ENCODE measurements at regions not wholly inside any gene's neighbourhood (a gene's known extent, or its start where the extent isn't known, plus 50 kb on each side); places are given as distances from the start of the nearest gene placed in this dataset.

DNA sequence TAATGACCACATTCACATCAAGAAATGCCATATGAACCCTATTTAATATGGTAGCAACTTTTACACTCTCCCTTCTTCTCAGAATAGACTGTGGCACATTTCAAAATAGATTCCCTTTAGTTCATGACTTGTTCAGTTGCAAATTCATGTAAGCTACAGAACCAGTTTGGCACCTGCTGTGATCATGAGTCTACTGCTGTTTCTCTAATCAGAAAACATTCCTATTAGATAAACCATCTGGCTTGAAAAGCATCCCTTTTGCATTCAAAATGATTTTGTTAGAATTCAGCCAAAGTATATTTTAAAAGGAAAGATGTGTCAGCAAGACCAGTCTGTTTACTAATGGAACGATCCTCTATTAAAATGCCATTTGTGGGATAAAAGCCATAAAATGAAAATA is 304.4 kb downstream of the BCHE start:
- Histone ChIP-seq H2AK5ac (ENCODE audit: low read length) (no peak overlapping the region), H2BK12ac (ENCODE audit: low read length) (no peak overlapping the region), H2BK5ac (ENCODE audit: low read depth, low read length, poor library complexity) (no peak overlapping the region), H3K9me3 (ENCODE audit: insufficient read depth, low read depth, low read length) (no peaks in the 10 kb centered on the region), H2AFZ (ENCODE audit: insufficient read depth, low read length, poor library complexity) (no peak overlapping the region), H4K8ac (ENCODE audit: low read depth, low read length) (no peak overlapping the region), H3K79me1 (ENCODE audit: low read length) (no peaks in the 10 kb centered on the region), H4K91ac (ENCODE audit: low read depth, low read length) (no peak overlapping the region), H3K14ac (ENCODE audit: low read length) (no peak overlapping the region), H3K4ac (ENCODE audit: low read depth, low read length) (no peak overlapping the region), H3K9ac (ENCODE audit: low read length) (no peak overlapping the region), H3K36me3 (ENCODE audit: control insufficient read depth in 1 of 2, insufficient read depth in 2 of 2, low read length in 2 of 2) (no peaks in the 10 kb centered on the region), H4K12ac (ENCODE audit: low read depth, low read length) (no peak overlapping the region), H3K4me3 (ENCODE audit: low read depth, low read length) (no peak overlapping the region), H3K27me3 (ENCODE audit: insufficient read depth, low read length) (no peaks in the 10 kb centered on the region), H3K4me2 (ENCODE audit: low read length) (no peak overlapping the region), H3K79me2 (ENCODE audit: control insufficient read depth, insufficient read depth, low read length, poor library complexity) (no peaks in the 10 kb centered on the region), H3K4me1 (ENCODE audit: control insufficient read depth in 1 of 2, insufficient read depth in 2 of 2, low read length in 2 of 2) (no peaks in the 10 kb centered on the region), H3K27ac (ENCODE audit: low read depth, low read length) (no peak overlapping the region), H2BK120ac (ENCODE audit: insufficient read depth, low read length, poor library complexity) (no peak overlapping the region), H3K18ac (ENCODE audit: low read length) (no peak overlapping the region), H3K23ac (ENCODE audit: low read length) (no peak overlapping the region)
- WGBS (ENCODE audit: extremely low coverage, insufficient coverage, insufficient read length) = no CpG with 5 or more reads among the region's 1 CpG
- DNase-seq = peak in 1 of 2 donors; percentile 4

DNA sequence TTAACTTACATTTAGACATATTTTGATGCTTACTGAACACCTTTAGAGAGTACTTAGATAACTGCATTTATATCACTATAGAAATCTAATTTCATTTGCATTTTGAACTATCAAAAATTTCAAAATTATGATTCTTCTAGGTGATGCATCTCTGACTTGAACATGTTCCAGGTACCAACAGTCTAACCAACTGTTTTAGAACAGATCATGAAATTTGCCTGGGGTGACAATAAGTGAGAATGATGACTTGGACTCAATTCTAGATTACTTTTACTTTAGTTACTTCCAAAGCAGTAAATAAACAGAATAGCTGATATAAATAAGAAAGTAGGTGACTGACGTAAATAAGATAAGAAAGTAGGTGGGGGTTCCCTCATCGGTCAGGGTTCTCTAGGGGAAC is 307.8 kb downstream of the BCHE start:
- Histone ChIP-seq H3K4me3 (ENCODE audit: low read depth, low read length) (no peak overlapping the region), H3K9me3 (ENCODE audit: insufficient read depth, low read depth, low read length) (no peaks in the 10 kb centered on the region), H3K18ac (ENCODE audit: low read length) (no peak overlapping the region), H3K23ac (ENCODE audit: low read length) (no peak overlapping the region), H3K36me3 (ENCODE audit: control insufficient read depth in 1 of 2, insufficient read depth in 2 of 2, low read length in 2 of 2) (no peaks in the 10 kb centered on the region), H4K8ac (ENCODE audit: low read depth, low read length) (no peak overlapping the region), H4K91ac (ENCODE audit: low read depth, low read length) (no peak overlapping the region), H2BK5ac (ENCODE audit: low read depth, low read length, poor library complexity) (no peak overlapping the region), H3K79me2 (ENCODE audit: control insufficient read depth, insufficient read depth, low read length, poor library complexity) (no peaks in the 10 kb centered on the region), H2BK12ac (ENCODE audit: low read length) (no peak overlapping the region), H3K27ac (ENCODE audit: low read depth, low read length) (no peak overlapping the region), H4K12ac (ENCODE audit: low read depth, low read length) (no peak overlapping the region), H3K9ac (ENCODE audit: low read length) (no peak overlapping the region), H2AK5ac (ENCODE audit: low read length) (no peak overlapping the region), H3K4me2 (ENCODE audit: low read length) (no peak overlapping the region), H3K4ac (ENCODE audit: low read depth, low read length) (no peak overlapping the region), H2BK120ac (ENCODE audit: insufficient read depth, low read length, poor library complexity) (no peak overlapping the region), H3K27me3 (ENCODE audit: insufficient read depth, low read length) (no peaks in the 10 kb centered on the region), H3K4me1 (ENCODE audit: control insufficient read depth in 1 of 2, insufficient read depth in 2 of 2, low read length in 2 of 2) (no peaks in the 10 kb centered on the region), H2AFZ (ENCODE audit: insufficient read depth, low read length, poor library complexity) (no peak overlapping the region), H3K79me1 (ENCODE audit: low read length) (no peaks in the 10 kb centered on the region), H3K14ac (ENCODE audit: low read length) (no peak overlapping the region)
- WGBS (ENCODE audit: extremely low coverage, insufficient coverage, insufficient read length) = no CpG with 5 or more reads among the region's 2 CpGs
- no peak for DNase-seq

DNA sequence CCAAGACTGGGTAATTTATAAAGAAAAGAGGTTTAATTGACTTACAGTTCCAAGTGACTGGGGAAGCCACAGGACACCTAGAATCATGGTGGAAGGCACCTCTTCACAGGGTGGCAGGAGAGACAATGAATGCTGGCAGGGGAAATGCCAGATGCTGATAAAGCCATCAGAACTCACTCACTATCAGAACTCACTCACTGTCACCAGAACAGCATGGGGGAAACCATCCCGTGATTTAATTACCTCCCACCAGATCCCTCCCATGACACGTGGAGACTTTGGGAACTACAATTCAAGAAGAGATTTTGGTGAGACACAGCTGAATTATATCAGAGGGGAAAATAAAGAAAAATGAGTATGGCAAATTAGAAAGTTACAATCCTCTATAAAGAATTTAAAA is 310.9 kb downstream of the BCHE start:
- Histone ChIP-seq H3K18ac (ENCODE audit: low read length) (no peak overlapping the region), H2BK12ac (ENCODE audit: low read length) (no peak overlapping the region), H3K4me2 (ENCODE audit: low read length) (no peak overlapping the region), H2AK5ac (ENCODE audit: low read length) (no peak overlapping the region), H3K36me3 (ENCODE audit: control insufficient read depth in 1 of 2, insufficient read depth in 2 of 2, low read length in 2 of 2) (no peaks in the 10 kb centered on the region), H3K4me3 (ENCODE audit: low read depth, low read length) (no peak overlapping the region), H3K79me2 (ENCODE audit: control insufficient read depth, insufficient read depth, low read length, poor library complexity) (no peaks in the 10 kb centered on the region), H3K4me1 (ENCODE audit: control insufficient read depth in 1 of 2, insufficient read depth in 2 of 2, low read length in 2 of 2) (no peaks in the 10 kb centered on the region), H2AFZ (ENCODE audit: insufficient read depth, low read length, poor library complexity) (no peak overlapping the region), H3K23ac (ENCODE audit: low read length) (no peak overlapping the region), H4K91ac (ENCODE audit: low read depth, low read length) (no peak overlapping the region), H3K9me3 (ENCODE audit: insufficient read depth, low read depth, low read length) (no peaks in the 10 kb centered on the region), H4K8ac (ENCODE audit: low read depth, low read length) (no peak overlapping the region), H2BK120ac (ENCODE audit: insufficient read depth, low read length, poor library complexity) (no peak overlapping the region), H4K12ac (ENCODE audit: low read depth, low read length) (no peak overlapping the region), H3K14ac (ENCODE audit: low read length) (no peak overlapping the region), H2BK5ac (ENCODE audit: low read depth, low read length, poor library complexity) (no peak overlapping the region), H3K79me1 (ENCODE audit: low read length) (no peaks in the 10 kb centered on the region), H3K9ac (ENCODE audit: low read length) (no peak overlapping the region), H3K27me3 (ENCODE audit: insufficient read depth, low read length) (no peaks in the 10 kb centered on the region), H3K4ac (ENCODE audit: low read depth, low read length) (no peak overlapping the region), H3K27ac (ENCODE audit: low read depth, low read length) (no peak overlapping the region)
- DNase-seq = no peak
- no CpG with 5 or more reads among the region's 2 CpGs for WGBS (ENCODE audit: extremely low coverage, insufficient coverage, insufficient read length)

DNA sequence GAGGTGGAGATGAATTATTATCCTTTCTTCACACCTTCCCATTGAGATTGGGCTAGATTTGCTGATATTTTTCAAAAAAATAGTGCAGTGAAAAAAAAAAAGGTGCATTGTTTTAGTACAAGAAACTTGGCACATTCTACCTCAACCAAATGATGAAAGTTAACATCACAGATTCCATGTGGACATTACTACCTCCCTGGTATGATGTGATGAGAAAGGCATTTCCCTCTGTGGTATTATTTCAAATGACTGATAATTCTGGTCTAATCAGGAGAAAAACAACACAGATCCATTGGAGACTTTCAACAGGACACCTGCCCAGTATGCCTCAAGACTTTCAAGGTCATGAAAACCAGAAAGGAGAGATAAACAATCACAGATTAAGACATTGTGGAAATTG is 313.4 kb downstream of the BCHE start:
- no peak overlapping the region for H4K12ac ChIP-seq (ENCODE audit: low read depth, low read length)
- no peak overlapping the region for H2BK5ac ChIP-seq (ENCODE audit: low read depth, low read length, poor library complexity)
- no peaks in the 10 kb centered on the region for H3K79me2 ChIP-seq (ENCODE audit: control insufficient read depth, insufficient read depth, low read length, poor library complexity)
- H3K27ac ChIP-seq (ENCODE audit: low read depth, low read length) = no peak overlapping the region
- no peak overlapping the region for H3K14ac ChIP-seq (ENCODE audit: low read length)
- no peak overlapping the region for H3K4ac ChIP-seq (ENCODE audit: low read depth, low read length)
- no peaks in the 10 kb centered on the region for H3K9me3 ChIP-seq (ENCODE audit: insufficient read depth, low read depth, low read length)
- DNase-seq = no peak
- no peak overlapping the region for H2AFZ ChIP-seq (ENCODE audit: insufficient read depth, low read length, poor library complexity)
- H4K8ac ChIP-seq (ENCODE audit: low read depth, low read length) = no peak overlapping the region
- H3K4me1 ChIP-seq (ENCODE audit: control insufficient read depth in 1 of 2, insufficient read depth in 2 of 2, low read length in 2 of 2) = no peaks in the 10 kb centered on the region
- H3K27me3 ChIP-seq (ENCODE audit: insufficient read depth, low read length) = no peaks in the 10 kb centered on the region
- no peak overlapping the region for H2BK120ac ChIP-seq (ENCODE audit: insufficient read depth, low read length, poor library complexity)
- no peak overlapping the region for H3K4me2 ChIP-seq (ENCODE audit: low read length)
- H4K91ac ChIP-seq (ENCODE audit: low read depth, low read length) = no peak overlapping the region
- no peaks in the 10 kb centered on the region for H3K79me1 ChIP-seq (ENCODE audit: low read length)
- no peaks in the 10 kb centered on the region for H3K36me3 ChIP-seq (ENCODE audit: control insufficient read depth in 1 of 2, insufficient read depth in 2 of 2, low read length in 2 of 2)
- no peak overlapping the region for H2BK12ac ChIP-seq (ENCODE audit: low read length)
- no peak overlapping the region for H3K23ac ChIP-seq (ENCODE audit: low read length)
- no peak overlapping the region for H2AK5ac ChIP-seq (ENCODE audit: low read length)
- H3K4me3 ChIP-seq (ENCODE audit: low read depth, low read length) = no peak overlapping the region
- H3K9ac ChIP-seq (ENCODE audit: low read length) = no peak overlapping the region
- H3K18ac ChIP-seq (ENCODE audit: low read length) = no peak overlapping the region

DNA sequence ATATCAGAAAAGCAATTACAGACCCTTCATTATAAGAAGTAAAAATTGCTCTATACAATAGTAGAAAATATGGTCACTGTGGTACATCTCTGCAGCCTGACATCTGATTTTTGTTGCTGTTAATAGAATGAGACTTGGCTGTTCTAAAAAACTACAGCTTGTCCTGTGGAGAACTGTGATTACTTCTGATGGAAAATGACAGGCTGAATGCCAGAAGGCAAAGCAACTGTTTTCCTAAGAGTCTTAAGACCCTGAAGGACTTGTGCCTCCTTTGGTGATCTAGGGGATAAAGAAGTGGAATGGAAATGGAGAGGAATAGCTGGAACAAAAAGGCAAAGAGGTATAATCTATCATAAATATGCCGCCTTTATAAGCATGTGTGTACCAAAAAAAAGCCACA is 314.8 kb downstream of the BCHE start:
- DNase-seq = no peak

More for the DNA sequence above, 314.8 kb downstream of the BCHE start:
- H4K8ac ChIP-seq (ENCODE audit: low read depth, low read length) = no peak overlapping the region
- H3K27me3 ChIP-seq (ENCODE audit: insufficient read depth, low read length) = no peaks in the 10 kb centered on the region
- H3K4ac ChIP-seq (ENCODE audit: low read depth, low read length) = no peak overlapping the region
- no peak overlapping the region for H2BK120ac ChIP-seq (ENCODE audit: insufficient read depth, low read length, poor library complexity)
- no peak overlapping the region for H3K23ac ChIP-seq (ENCODE audit: low read length)
- no CpG with 5 or more reads among the region's 1 CpG for WGBS (ENCODE audit: extremely low coverage, insufficient coverage, insufficient read length)
- no peaks in the 10 kb centered on the region for H3K9me3 ChIP-seq (ENCODE audit: insufficient read depth, low read depth, low read length)
- no peak overlapping the region for H3K4me3 ChIP-seq (ENCODE audit: low read depth, low read length)
- no peak overlapping the region for H2BK5ac ChIP-seq (ENCODE audit: low read depth, low read length, poor library complexity)
- H2AFZ ChIP-seq (ENCODE audit: insufficient read depth, low read length, poor library complexity) = no peak overlapping the region
- no peaks in the 10 kb centered on the region for H3K79me1 ChIP-seq (ENCODE audit: low read length)
- H3K79me2 ChIP-seq (ENCODE audit: control insufficient read depth, insufficient read depth, low read length, poor library complexity) = no peaks in the 10 kb centered on the region
- no peaks in the 10 kb centered on the region for H3K36me3 ChIP-seq (ENCODE audit: control insufficient read depth in 1 of 2, insufficient read depth in 2 of 2, low read length in 2 of 2)
- no peak overlapping the region for H3K9ac ChIP-seq (ENCODE audit: low read length)
- H3K4me2 ChIP-seq (ENCODE audit: low read length) = no peak overlapping the region
- H3K27ac ChIP-seq (ENCODE audit: low read depth, low read length) = no peak overlapping the region
- no peak overlapping the region for H3K18ac ChIP-seq (ENCODE audit: low read length)
- H3K4me1 ChIP-seq (ENCODE audit: control insufficient read depth in 1 of 2, insufficient read depth in 2 of 2, low read length in 2 of 2) = no peaks in the 10 kb centered on the region
- no peak overlapping the region for H3K14ac ChIP-seq (ENCODE audit: low read length)
- no peak overlapping the region for H2AK5ac ChIP-seq (ENCODE audit: low read length)
- no peak overlapping the region for H2BK12ac ChIP-seq (ENCODE audit: low read length)
- H4K12ac ChIP-seq (ENCODE audit: low read depth, low read length) = no peak overlapping the region
- H4K91ac ChIP-seq (ENCODE audit: low read depth, low read length) = no peak overlapping the region
